Stimulated activated CD4-positive, alpha-beta T cell treated with anti-CD3 and anti-CD28 coated beads, Interleukin-1b, Interleukin-23, amount 100 ng/mL, for 4 hours (primary cell): ENCODE measurements at regions not wholly inside any gene's neighbourhood (a gene's known extent, or its start where the extent isn't known, plus 50 kb on each side); places are given as distances from the start of the nearest gene placed in this dataset.
"Not testable (repeated sequence)": the region's sequence is repeated elsewhere in the genome, so short reads cannot be mapped to it uniquely, and the experiment has no call there.

Experiments
- DNase-seq, 2 donors: peaks; one replicate each; pipeline ENCODE4 v3.0.0-alpha.2; 2020; ENCODE audit warnings: low read depth in 2 of 2

DNA sequence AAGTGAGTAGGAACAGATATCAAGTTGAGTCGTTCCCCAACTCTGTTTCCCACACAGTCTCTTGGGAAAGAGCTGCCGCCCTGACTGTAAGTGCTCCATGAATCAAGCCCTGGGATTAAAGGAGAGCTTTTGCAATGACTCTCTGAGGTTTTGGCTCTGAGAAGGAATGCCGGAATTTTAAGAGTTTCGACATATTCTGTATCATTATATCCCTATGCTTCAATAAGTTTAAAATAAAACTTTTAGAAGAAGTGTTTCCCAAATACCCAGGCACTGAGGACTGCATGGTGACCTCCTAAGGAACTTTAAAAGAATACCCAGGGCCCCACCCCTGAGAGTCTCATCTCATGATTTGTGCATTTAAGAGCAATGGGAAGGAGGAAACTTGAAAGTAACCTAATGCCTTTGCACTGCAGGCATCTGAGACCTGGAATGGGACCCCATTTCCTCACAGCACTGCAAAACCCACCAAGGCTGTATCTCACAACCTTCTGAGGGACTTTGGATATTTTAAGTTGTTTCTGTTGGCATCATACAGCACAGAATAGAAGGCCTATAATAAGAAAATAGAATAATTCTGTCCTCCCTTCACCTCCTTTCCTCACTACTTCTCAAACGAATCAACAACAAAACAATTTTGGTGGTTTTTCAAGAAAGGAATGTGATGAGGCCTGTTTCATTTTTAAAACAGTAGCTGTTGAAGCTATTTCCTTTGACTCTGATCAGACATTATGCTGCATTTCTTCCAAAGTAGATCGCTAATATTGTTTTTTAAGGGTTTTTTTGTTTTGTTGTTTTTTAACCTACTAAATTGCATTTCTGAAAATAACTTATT lies 121.2 kb downstream of the GASK1B start:
- DNase-seq, result no peak

DNA sequence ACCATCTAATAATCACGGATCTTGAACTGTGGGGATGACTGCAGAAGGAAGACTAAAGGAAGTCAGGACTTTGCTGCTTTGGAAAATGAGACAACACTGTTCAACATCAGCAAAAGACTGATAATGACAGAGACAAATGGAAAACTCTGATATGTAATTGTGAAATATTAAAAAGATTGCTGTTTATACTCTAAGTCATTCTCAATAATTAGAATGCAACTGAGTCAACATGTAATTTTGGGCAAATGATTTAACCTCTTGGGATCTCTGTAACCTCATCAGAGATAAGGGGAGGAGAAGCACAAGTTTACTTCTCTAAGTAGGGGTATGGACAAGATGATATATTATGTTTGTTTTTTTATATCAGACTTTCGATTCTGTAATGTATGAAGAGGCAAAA lies 121.9 kb downstream of the GASK1B start:
- DNase-seq, result no peak

DNA sequence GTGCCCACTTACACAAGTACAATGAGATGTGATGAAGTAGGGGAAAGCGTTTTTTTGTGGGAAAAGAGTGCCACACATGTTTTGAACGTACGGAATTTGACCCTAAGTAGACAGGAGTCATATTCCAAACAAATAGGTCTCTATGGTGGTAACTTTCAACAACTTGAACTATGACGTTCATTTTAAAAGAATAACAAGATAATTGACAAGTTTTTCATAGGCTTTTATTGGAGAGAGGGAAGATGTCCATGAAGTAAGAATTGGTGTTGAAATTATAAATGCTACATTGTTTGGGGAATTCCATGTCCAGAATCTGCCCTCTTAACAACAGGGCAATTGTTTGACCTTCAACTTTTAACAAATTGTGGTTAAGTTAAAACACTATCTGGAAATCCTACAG lies 126.5 kb downstream of the GASK1B start:
- DNase-seq, result no peak

DNA sequence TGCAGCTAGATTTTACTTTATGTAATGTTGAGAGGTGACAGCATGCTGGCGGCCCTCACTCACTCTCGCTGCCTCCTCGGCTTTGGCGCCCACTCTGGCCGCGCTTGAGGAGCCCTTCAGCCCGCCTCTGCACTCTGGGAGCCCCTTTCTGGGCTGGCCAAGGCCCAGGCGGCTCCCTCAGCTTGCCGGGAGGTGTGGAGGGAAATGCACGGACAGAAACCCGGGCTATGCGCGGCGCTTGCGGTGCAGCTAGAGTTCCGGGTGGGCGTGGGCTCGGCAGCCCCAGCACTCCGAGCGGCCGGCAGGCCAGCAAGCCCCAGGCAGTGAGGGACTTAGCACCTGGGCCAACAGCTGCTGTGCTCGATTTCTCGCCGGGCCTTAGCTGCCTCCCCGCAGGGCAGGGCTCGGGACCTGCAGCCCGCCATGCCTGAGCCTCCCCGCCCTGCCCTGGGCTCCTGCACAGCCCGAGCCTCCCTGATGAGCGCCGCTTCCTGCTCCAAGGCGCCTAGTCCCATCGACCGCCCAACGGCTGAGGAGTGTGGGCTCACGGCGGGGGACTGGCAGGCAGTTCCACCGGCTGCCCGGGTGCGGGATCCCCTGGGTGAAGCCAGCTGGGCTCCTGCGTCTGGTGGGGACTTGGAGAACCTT lies 128.7 kb downstream of the GASK1B start:
- DNase-seq, result no peak

DNA sequence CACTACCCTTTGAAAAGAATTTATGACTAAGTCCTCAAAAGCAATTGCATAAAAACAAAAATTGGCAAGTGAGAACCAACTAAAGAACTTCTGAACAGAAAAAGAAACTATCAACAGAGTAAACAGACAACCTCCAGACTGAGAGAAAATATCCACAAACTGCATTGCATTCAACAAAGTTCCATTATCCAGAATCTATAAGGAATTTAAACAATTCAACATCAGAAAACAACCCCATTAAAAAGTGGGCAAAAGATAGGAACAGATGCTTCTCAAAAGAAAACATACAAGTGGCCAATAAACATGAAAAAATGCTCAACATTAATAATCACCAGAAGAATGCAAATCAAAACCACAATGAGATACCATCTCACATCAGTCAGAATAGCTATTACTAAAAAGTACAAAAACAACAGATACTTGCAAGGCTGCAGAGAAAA lies 130.2 kb downstream of the GASK1B start:
- no peak for DNase-seq

DNA sequence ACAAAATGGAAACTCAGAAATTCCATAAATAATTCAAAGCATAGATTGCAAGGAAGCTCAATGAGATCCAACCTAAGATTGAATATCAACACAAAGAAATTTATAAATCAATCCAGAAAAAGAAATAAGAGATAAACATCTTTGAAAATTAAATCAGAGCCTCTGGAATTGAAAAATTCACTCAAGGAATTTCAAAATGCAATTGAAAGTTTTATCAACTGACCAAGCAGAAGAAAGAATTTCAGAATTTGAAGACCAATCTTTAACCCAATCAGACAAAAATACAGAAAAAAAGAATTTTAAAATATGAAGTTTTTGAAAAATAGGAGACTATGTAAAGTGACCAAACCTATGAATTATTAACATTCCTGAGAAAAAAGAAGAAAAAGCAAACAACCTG lies 134.1 kb downstream of the GASK1B start:
- DNase-seq, result no peak

DNA sequence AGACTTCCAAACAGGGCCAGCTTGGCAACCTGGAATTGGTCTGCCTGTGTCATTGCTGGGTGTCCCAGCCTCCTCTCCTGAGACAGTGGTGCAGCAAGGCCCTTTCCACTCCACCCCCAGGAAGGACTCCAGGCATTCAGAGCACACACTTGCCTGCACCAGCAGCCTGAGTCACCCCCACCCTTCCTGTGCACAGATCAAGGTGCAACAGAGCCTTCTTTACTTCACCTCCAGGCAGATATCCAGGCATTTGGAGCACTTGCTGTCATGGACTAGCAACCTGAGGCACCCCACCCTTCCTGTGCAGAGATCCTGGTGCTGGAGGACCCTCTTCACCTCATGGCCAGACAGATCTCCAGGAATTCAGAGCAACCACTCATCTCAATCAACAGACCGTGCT lies 135.8 kb downstream of the GASK1B start:
- DNase-seq, result no peak

DNA sequence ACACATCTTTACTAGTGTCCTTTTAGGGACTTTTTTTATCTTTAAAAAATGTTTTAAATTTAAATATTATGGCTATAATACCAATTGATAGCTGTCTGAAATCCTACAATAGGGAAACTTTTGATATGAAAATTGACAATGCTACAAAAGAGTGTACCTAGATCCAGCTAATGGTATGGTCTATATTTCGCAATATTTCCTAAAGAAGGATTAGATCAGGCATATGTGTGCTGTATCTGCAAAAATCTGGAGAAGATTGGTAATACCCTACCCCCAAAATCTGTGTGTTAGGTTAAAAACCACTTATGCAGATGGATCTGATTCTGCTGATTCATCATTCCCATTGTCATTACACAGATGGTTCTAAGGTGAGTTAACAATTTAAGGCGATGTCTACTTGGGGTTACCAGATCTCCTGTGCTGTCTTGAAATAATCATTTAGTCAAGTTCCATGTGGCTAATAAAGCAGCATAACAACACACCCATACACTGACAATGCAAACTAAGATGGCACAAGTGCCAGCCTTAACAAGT lies 137.1 kb downstream of the GASK1B start:
- no peak for DNase-seq

DNA sequence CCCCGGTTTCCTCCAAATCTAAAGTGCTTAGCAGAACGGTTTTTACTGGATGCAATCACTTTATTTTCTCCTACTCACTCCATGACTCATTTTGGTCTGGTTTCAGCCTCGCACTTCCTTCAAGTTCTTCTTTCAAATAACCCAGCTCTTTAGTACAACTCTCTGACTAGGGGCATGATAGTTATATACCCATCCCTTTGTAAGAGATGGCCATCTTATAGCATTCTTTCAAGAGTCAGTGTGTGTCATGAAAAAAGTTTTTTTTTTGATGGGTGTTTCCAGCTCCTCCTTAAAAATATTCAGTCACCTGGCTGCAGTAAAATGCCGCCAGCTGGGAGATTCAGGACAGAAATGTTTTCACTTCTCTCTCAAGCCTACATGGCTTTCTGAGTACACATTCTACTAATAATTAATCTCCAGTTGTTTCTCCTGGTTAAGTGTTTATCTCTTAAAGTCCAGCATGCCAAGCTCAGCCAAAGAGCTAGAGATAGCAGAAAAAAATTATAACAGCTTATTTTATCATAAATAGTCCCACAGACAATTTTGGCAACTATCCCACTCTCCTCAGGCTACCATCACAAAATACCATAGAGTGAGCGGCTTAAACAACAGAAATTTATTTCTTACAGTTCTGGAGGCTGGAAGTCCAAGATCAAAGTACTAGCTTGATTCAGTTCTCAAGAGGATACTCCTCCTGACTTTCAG lies 139.3 kb downstream of the GASK1B start:
- DNase-seq, result no peak

DNA sequence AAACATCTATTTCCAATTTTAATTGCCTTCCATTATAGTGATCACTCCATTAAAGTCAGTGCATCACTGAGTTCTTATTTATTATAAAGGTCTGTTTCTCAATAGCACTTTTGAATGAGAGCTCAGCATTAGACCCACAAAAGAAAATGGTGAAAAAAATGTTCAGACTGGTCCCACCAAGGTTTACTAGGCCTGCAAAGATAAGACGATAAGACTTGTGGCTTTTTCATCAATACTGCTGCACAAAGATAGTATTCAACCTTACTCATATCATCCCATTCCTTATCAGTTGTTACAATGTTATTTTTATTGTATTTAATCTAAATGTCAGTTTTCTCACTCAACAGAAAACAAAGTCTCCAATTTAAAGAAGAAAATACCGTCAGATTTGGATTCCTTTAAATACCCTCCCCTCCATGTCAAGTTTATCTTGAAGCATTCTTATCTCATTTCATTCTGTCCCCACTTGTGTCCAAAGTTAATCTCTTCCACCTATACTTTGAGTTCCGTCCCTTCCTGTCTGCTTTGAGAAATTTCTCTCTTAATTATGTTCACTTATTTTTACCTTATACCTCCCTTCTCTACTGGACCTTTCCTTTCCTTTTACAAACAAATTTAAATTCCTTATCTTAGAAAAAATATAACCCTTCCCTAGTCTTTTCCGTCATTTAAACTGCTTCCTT lies 140.0 kb downstream of the GASK1B start:
- no peak for DNase-seq

DNA sequence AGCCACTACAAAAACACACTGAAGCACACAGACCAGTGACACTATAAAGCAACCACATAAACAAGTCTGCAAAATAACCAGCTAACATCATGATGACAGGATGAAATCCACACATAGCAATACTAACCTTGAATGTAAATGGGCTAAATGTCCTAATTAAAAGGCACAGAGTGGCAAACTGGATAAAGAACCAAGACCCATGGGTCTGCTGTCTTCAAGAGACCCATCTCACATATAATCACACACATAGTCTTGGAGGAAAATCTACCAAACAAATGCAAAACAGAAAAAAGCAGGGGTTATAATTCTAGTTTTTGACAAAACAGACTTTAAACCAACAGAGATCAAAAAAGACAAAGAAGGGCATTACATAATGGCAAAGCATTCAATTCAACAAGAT lies 144.4 kb downstream of the GASK1B start:
- not testable (repeated sequence) for DNase-seq

DNA sequence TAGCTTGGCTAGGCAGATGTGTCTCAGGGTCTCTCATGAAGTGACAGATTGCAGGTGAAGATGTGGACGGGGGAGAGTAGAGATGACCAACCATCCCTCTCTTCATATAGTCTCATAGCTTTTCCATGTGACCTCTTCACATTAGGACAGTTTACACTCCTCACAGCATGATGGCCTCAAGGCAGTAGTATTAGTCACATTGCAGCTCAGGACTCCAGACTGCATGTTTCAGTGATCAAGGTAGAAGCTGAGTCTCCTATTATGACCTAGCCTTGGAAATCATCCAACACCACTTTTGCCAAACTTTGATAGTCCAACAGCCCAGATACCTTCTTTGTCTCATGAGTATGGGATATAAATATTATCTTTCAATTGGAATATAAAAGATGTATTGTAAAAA lies 147.7 kb downstream of the GASK1B start:
- no peak for DNase-seq

DNA sequence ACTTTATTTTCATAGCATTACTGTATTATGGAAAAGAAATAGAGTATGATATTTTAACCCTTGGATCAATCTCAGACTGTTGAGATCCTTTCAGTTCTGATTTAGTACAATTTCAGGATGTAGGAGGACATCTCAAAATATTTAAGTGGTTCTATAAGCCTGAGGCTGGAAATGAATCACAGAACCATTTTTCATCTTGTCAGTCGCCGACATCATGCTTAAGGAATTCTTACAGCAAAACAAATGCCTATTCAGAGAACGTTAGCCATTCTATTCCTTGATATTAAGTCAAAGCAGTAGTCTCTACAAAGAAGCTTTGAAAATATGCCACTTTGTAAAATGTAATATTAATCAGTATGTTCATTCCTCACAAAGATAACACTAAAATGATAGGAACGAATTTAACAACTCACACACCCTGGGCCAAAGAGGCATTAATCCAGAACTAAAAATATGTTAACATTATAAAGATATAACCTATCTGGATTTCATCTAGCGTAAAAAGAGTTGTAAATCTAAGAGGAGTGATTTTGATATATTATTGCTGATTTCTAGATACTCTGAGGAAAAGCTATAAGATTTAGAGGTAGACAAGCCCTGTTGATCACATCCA lies 152.0 kb downstream of the GASK1B start:
- no peak for DNase-seq

DNA sequence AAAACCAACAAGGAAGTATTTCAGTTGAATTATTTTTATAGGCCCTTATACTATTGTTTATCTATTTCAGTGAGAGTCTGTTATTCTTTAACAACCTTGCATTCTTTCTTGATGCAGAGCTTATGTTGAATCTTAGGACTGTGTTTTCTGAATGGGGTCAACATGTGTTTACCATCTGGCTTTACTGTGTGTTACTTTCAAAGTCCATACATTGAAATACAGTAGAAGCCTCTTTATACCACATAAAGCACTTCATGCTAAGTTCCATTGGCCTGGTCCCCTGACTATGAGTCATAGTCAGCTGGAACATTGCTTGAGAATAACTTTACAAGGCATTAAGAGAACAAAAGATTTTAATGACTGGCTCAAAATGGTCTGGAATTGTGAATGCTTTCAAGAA lies 152.6 kb downstream of the GASK1B start:
- no peak for DNase-seq

DNA sequence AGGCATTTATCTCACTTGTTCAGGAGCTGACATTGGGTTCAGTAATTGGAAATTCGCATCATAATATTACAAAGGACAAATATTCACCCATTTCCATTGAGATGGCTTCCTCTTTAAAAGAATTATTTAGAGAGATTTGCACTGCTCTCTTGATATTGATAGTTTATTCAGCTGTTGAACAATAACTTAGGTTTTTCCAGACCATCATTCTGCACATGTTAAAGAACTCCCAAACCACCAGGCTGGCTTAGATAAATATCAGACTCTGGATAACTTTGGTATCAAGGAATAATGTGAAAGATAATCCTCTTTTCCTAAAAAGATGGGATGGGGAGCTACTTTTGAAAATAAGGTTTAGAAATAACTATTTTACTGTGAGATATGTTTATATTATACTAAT lies 154.0 kb downstream of the GASK1B start:
- DNase-seq, result no peak

DNA sequence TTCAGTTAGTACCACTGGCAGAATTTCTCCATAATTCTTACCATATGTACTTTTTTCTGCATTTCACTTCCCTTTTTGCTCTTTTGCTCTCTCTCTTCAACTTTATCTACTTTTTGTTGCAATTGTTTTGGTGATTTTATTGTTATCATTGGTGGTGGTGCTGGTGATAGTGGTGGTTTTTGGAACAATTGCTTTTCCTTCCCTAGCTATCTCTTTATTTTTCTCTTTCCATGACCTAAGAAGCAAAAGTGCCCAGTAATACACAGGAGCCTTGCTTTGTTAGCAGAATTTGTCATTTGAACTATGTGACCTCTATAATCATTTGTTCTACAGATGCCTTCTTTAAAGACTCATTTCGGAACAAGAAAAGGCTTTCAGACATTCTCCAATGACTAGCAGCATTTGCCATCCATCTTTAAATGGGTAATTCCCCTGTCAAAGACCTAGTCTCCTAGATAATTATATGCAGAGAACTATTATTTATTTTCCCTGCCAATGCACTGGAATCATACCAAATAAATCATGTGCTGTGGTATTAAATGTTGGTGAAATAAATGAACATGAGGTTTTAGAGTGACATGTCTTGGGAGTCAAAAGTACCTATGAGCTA lies 154.5 kb downstream of the GASK1B start:
- DNase-seq, result no peak

DNA sequence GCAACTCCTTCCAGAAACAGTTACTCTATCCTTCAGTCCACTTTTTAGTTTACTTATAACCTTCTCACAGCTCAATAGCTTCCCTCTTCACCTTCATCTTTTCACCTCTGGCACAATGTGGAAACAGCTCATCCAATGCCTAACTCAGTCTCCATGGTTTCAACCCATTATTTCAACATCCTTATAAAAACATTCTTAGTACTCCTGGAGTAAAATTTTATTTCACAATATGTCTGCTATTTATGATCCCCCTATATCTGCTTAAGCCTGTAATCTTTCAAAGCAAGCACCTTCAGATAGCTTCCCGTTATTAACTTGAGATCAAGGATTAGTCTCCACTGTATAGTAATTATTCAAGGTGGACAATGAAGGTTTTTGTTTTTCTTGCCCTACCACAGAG lies 156.3 kb downstream of the GASK1B start:
- no peak for DNase-seq

DNA sequence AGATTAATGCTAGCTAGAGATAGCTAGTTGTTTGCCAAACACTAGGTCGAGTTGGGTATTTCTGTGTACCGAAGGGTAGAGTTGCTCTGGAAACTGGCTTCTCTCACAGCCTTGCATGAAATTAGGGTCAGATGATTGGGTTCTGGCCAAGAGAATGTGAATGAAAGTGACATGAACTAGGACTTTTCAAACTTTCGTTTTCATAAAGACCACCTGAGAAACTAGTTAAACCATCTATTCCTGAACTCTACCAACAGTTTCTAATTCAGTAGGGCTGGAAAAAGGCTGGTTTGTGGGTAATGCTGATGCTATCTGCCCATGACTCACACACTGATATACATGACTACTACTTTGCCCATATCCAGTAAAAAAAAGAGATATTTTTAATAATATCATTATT lies 157.6 kb downstream of the GASK1B start:
- no peak for DNase-seq

DNA sequence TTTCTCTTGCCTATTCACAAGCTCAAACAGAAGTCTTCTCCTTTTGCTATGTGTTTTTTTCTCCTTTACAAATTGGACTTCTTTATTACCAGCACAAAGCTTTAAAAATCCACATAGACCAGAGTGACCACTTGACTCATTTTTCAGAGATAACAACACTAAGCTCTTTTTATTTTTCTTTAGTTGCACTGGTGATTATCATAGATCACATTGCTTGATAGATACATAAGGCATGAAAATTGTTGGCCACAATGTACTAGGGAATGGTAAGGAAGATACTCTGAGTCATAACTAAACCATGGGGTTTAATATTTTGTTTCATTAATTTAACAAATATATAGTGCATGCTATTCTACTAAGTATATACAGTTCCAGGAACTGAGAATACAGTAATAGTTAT lies 159.0 kb downstream of the GASK1B start:
- no peak for DNase-seq

DNA sequence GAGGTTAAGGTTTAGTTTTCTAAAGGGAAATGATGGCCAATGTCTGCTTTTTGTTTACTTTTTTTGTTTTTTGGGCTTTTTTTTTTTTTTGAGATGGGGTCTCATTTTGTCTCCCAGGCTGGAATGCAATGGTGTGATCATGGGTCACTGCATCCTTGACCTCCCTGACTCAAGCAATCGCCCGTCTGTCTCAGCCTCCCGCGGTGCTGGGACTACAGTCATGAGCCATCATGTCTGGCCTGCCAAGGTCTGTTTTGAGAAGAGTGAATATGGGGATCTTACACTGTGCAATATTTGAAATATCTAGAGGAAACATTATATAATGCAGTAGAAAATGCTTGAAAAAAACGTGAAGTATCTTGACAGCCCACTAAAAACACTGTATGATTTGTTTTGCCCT lies 162.5 kb downstream of the GASK1B start:
- no peak for DNase-seq

DNA sequence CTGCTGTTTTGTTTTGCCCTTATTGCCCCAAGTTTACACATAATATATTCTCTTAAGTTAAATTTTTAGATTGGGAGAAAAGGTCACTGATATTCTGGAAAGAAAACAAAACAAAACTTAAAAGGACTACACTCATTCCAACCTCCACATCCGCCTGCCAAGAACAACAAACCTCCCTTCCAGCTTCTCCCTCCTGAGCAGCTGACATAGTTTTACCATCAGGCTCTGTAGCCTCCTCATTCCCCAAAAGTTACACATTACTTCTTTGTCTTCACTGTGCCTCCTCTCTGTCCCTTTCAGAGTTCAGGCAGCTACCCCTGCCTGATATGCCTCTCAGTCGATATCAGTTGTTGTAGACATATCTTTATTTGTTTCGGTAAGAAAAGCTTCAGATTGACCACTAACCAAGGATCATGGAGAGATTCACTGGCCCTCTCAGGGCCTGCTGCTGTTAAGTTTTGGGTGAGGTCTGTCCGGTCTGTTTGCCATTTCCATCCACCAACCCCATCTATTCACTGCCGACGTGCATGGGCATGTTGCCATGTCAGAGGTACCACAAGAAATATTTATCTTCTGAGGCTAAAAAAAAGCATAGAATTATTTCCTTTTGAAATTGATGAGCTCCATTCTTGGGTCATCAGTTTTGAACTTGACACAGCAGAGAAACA lies 164.1 kb downstream of the GASK1B start:
- no peak for DNase-seq
